ENCODE measurements at regions not wholly inside any gene's neighbourhood (a gene's known extent, or its start where the extent isn't known, plus 50 kb on each side); places are given as distances from the start of the nearest gene placed in this dataset.

DNA sequence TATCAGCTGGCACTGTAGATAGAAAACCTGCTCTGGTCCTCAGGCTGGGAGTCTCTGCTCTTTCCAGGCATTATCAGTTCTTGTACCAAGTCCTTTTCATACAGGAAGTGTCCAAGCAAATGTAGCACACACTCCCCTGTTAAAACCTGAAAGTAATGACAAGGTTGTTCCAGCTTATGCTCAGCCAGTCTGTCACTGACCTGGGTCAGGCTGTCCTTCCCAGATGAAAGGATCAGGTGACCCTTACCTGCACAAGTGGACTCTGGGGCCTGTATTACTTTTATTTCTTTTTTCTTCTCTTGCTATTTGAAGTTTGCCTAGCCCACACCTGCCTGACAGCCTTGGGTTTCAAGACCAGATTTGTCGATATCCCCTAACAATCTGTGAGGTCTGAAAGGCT lies 156.3 kb upstream of the SESN3 start:
- no peak for TF ChIP-seq CTCF (IDR thresholded peaks at IDR 0.05)
- TF ChIP-seq POLR2AphosphoS5 (IDR thresholded peaks at IDR 0.05), result no peak
- TF ChIP-seq POLR2A (IDR thresholded peaks at IDR 0.05), result no peak
- TF ChIP-seq EP300 (IDR thresholded peaks at IDR 0.05), result no peak
